PC-3 (cell line): ENCODE measurements at regions not wholly inside any gene's neighbourhood (a gene's known extent, or its start where the extent isn't known, plus 50 kb on each side); places are given as distances from the start of the nearest gene placed in this dataset.

ENCODE experiments used
- ATAC-seq: fragments of 200-7000 bp; cut with Tn5 transposase; 2 replicates; pipeline ENCODE4 v1.9.1; 2020; ENCODE audit warnings: mild to moderate bottlenecking, moderate library complexity
- BruUV-seq: library from RNA; stranded (reverse); fragments of 400-500 nt; replicated peaks from 2 replicates; lab custom pipeline; 2021; lab: Mats Ljungman, UMichigan
- CTCF ChIA-PET: fragments of 300-600 bp; sonication (Branson Sonifier 250); formaldehyde crosslinking; loops from one replicate; lab custom pipeline; 2022; ENCODE audit warnings: antibody characterized with exemption; lab: Charles Lee
- POLR2A ChIA-PET: fragments of 300-600 bp; sonication (Branson Sonifier 250); formaldehyde crosslinking; loops from one replicate; lab custom pipeline; 2022; ENCODE audit warnings: antibody characterized with exemption; ENCODE audit not compliant: unreplicated experiment; lab: Charles Lee
- DNase-seq: peaks from one replicate; pipeline ENCODE4 v3.0.0-alpha.2; 2015
- H2AFZ ChIP-seq: fragments of 300-600 bp; sonication (generic); 2 replicates; pipeline ENCODE4 v1.6.0; 2016; ENCODE audit warnings: antibody characterized with exemption, low read length
- H3F3A ChIP-seq: fragments of 300-600 bp; sonication (generic); one replicate; pipeline ENCODE4 v1.6.0; 2017; ENCODE audit warnings: antibody characterized with exemption, low read length, control low read depth, mild to moderate bottlenecking; ENCODE audit not compliant: unreplicated experiment
- H3K27ac ChIP-seq: fragments of 300-600 bp; sonication (generic); 2 replicates; pipeline ENCODE4 v1.5.1; 2016; ENCODE audit warnings: mild to moderate bottlenecking, low read length
- H3K27me3 ChIP-seq: fragments of 300-600 bp; sonication (generic); 2 replicates; pipeline ENCODE4 v1.6.1; 2016; ENCODE audit warnings: low read length, mixed read lengths
- H3K36me3 ChIP-seq: fragments of 300-600 bp; sonication (generic); 2 replicates; pipeline ENCODE4 v1.6.1; 2016; ENCODE audit warnings: low read depth, mixed run types, low read length, mixed read lengths
- H3K4me1 ChIP-seq: fragments of 300-600 bp; sonication (generic); 2 replicates; pipeline ENCODE4 v1.5.1; 2016; ENCODE audit warnings: low read length; ENCODE audit not compliant: insufficient read depth
- H3K4me2 ChIP-seq: fragments of 300-600 bp; sonication (generic); 2 replicates; pipeline ENCODE4 v1.6.0; 2016; ENCODE audit warnings: low read length
- H3K4me3 ChIP-seq: fragments of 300-600 bp; sonication (generic); 2 replicates; pipeline ENCODE4 v1.5.1; 2016; ENCODE audit warnings: mild to moderate bottlenecking, low read length, mixed read lengths
- H3K79me2 ChIP-seq: fragments of 300-600 bp; sonication (generic); 2 replicates; pipeline ENCODE4 v1.6.1; 2017; ENCODE audit warnings: low read length, mixed read lengths
- H3K9ac ChIP-seq: fragments of 300-600 bp; sonication (generic); 2 replicates; pipeline ENCODE4 v1.6.0; 2016; ENCODE audit warnings: mild to moderate bottlenecking, low read length
- H3K9me2 ChIP-seq: fragments of 300-600 bp; sonication (generic); replicated peaks from 2 replicates; pipeline ENCODE4 v1.6.1; 2016; ENCODE audit warnings: mixed run types, low read length, mixed read lengths
- H3K9me3 ChIP-seq: fragments of 300-600 bp; sonication (generic); 2 replicates; pipeline ENCODE4 v1.6.1; 2016; ENCODE audit warnings: low read length, mixed read lengths
- H4K20me1 ChIP-seq: fragments of 300-600 bp; sonication (generic); 2 replicates; pipeline ENCODE4 v1.6.1; 2016; ENCODE audit warnings: low read length, mixed read lengths
- EZH2 ChIP-seq: fragments of 300-600 bp; sonication (generic); IDR thresholded peaks from one replicate; pipeline ENCODE4 v1.6.1; 2017; ENCODE audit warnings: antibody characterized with exemption, mild to moderate bottlenecking, low read length; ENCODE audit not compliant: unreplicated experiment
- EZH2phosphoT487 ChIP-seq: fragments of 300-600 bp; sonication (generic); IDR thresholded peaks from 2 replicates; pipeline ENCODE4 v1.6.1; 2018; ENCODE audit warnings: mild to moderate bottlenecking, antibody characterized with exemption, low read length, borderline replicate concordance
- intact Hi-C: fragments of 100-400 bp; cut with micrococcal nuclease; formaldehyde crosslinking; loops from 2 replicates; pipeline ENCODE4 v1.9.0; 2023
- TF ChIP-seq, protein P1 (sequence below): fragments of 300-600 bp; sonication (generic); conservative IDR thresholded peaks from 2 replicates; pipeline ENCODE4 v1.5.1; 2017; ENCODE audit warnings: antibody characterized with exemption, low read depth, mild to moderate bottlenecking, low read length

GRCh38 chr5:68454172-68454571 is 238.6 kb downstream of the PIK3R1 start:
- intact Hi-C loops, result no loop called here
- POLR2A ChIA-PET, result no interaction called here

GRCh38 chr5:68454766-68455165 is 239.2 kb downstream of the PIK3R1 start:
- ChIA-PET POLR2A (no interaction called here), CTCF (no interaction called here)
- Histone ChIP-seq H2AFZ (no peak overlapping the region), H3K9me2 (no peaks in the 10 kb centered on the region), H3K4me2 (no peak overlapping the region), H3K27ac (no peak overlapping the region), H3K4me3 (no peak overlapping the region), H3F3A (no peaks in the 10 kb centered on the region), H3K36me3 (no peaks in the 10 kb centered on the region), H3K79me2 (no peaks in the 10 kb centered on the region), H3K9ac (no peak overlapping the region), H3K27me3 (no peaks in the 10 kb centered on the region), H3K4me1 (peaks cover 19% of the 10 kb centered on the region; the same call in 1 of the 2 replicates), H3K9me3 (no peaks in the 10 kb centered on the region), H4K20me1 (no peaks in the 10 kb centered on the region)
- no peak for ATAC-seq
- no peak for TF ChIP-seq EZH2
- TF ChIP-seq, protein P1, sequence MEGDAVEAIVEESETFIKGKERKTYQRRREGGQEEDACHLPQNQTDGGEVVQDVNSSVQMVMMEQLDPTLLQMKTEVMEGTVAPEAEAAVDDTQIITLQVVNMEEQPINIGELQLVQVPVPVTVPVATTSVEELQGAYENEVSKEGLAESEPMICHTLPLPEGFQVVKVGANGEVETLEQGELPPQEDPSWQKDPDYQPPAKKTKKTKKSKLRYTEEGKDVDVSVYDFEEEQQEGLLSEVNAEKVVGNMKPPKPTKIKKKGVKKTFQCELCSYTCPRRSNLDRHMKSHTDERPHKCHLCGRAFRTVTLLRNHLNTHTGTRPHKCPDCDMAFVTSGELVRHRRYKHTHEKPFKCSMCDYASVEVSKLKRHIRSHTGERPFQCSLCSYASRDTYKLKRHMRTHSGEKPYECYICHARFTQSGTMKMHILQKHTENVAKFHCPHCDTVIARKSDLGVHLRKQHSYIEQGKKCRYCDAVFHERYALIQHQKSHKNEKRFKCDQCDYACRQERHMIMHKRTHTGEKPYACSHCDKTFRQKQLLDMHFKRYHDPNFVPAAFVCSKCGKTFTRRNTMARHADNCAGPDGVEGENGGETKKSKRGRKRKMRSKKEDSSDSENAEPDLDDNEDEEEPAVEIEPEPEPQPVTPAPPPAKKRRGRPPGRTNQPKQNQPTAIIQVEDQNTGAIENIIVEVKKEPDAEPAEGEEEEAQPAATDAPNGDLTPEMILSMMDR, result no peak
- no peak for TF ChIP-seq EZH2phosphoT487
- no TSS peak for BruUV-seq
- intact Hi-C loops, result no loop called here
- no peak for DNase-seq

More at GRCh38 chr5:68454172-68454571, 238.6 kb downstream of the PIK3R1 start:
- Histone ChIP-seq H3K4me2 (no peak overlapping the region), H3K9me2 (no peaks in the 10 kb centered on the region), H3K4me1 (peaks cover 19% of the 10 kb centered on the region; the same call in 1 of the 2 replicates), H3K36me3 (no peaks in the 10 kb centered on the region), H4K20me1 (no peaks in the 10 kb centered on the region), H3K9me3 (no peaks in the 10 kb centered on the region), H3K27ac (no peak overlapping the region), H3F3A (no peaks in the 10 kb centered on the region), H3K4me3 (no peak overlapping the region), H3K9ac (no peak overlapping the region), H3K27me3 (no peaks in the 10 kb centered on the region), H3K79me2 (no peaks in the 10 kb centered on the region), H2AFZ (no peak overlapping the region)
- DNase-seq (no peak), ATAC-seq (no peak)
- CTCF ChIA-PET, result no interaction called here
- no peak for TF ChIP-seq EZH2
- TF ChIP-seq, protein P1, result no peak
- TF ChIP-seq EZH2phosphoT487, result no peak
- no TSS peak for BruUV-seq

- Histone ChIP-seq H3K9me3 (no peaks in the 10 kb centered on the region), H3K27ac (no peak overlapping the region)
Measured at GRCh38 chr5:68455216-68455615, 239.7 kb downstream of the PIK3R1 start.

More at GRCh38 chr5:68455216-68455615, 239.7 kb downstream of the PIK3R1 start:
- H4K20me1 ChIP-seq, result no peaks in the 10 kb centered on the region
- H3K9me2 ChIP-seq, result no peaks in the 10 kb centered on the region
- DNase-seq (peak; percentile 19), ATAC-seq (peak; percentile 29; the same call in 1 of the 2 replicates)
- no peaks in the 10 kb centered on the region for H3K27me3 ChIP-seq
- no peaks in the 10 kb centered on the region for H3K36me3 ChIP-seq
- ChIA-PET POLR2A (no interaction called here), CTCF (no interaction called here)
- no peak overlapping the region for H3K4me2 ChIP-seq
- no peaks in the 10 kb centered on the region for H3K79me2 ChIP-seq
- TF ChIP-seq, protein P1, result no peak
- TF ChIP-seq EZH2 (no peak), EZH2phosphoT487 (no peak)
- H3F3A ChIP-seq, result no peaks in the 10 kb centered on the region
- H3K9ac ChIP-seq, result no peak overlapping the region
- H3K4me3 ChIP-seq, result no peak overlapping the region
- intact Hi-C loops, result no loop called here
- BruUV-seq, result no TSS peak
- no peak overlapping the region for H2AFZ ChIP-seq
- H3K4me1 ChIP-seq, result peaks cover 19% of the 10 kb centered on the region; the same call in 1 of the 2 replicates
